ENCODE measurements at regions not wholly inside any gene's neighbourhood (a gene's known extent, or its start where the extent isn't known, plus 50 kb on each side); places are given as distances from the start of the nearest gene placed in this dataset.
A peak's percentile ranks its signal among the peaks of the same experiment; 100 is the strongest.
"Not testable (repeated sequence)": the region's sequence is repeated elsewhere in the genome, so short reads cannot be mapped to it uniquely, and the experiment has no call there.

DNA sequence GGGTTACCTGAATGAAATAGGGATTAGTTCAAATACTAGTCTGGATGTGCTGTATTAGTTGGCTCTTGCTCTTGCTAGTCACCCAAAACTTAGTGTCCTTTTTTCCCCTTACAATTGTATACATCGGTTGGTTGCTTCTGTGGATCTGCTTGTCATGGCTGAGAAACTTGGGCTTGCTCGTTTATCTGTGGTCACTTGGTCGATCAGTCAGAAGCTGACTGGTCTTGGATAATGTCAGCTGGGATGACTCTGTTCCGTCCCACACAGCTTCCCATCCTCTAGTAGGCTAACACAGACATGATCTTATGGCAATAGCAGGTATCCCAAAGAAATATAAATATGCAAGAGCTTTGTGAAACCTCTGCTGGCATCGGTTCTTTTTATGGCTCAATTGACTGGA, 807.4 kb downstream of the MAT2B start:
- no peak for DNase-seq

DNA sequence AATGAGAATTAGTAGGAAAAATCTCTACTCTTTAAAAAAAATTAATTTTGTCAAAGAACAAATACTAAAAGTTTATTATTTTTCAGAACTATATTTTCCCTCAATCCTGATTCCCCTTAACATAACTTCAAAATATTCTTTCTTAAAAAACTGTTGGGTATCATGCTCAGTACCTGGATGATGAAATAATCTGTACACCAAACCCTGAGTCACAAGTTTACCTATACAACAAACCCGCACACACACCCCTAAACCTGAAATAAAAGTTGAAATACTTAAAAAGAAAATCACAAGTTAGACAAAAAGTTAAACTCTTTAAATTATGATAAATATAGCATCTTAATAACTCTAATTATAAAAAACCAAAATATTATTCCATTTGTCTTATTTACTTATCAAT, 812.3 kb downstream of the MAT2B start:
- no peak for DNase-seq

DNA sequence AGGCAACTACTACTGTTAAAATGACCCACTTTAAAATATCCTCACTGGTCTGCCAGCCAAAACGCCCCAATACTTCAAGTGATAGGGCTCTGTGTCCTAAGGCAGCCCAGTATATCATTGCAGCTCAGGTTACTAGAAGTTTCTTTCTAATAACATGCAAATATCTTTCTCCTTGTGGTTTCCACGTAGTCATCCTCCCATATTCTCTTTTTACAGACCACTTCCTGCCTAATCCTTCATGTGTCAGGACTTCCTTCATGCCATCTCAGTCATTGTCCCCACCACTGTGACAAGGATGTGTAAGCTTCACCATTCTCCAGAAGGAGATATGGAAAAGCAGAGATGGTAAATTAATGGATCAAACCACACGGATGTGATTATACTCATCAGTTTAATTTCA, 813.7 kb downstream of the MAT2B start:
- DNase-seq = no peak

DNA sequence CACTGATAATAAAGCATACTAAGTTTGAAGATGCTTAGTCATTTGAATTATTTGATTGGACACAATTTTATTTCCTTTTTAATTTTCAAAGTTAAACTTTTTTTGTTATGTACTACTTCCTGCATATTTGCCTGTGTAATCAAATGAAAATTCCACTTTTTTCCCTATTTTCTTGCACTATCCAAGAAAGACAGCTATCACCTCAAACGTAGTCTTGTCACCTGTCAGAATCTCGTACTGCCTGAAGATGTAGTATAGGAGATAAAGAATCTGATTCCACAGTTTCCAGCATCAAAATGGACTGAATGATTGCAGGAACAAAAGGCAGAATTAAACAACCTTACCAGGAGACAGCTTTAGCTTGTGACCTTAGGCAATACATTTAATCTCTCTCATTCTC, 818.8 kb downstream of the MAT2B start:
- no peak for DNase-seq

DNA sequence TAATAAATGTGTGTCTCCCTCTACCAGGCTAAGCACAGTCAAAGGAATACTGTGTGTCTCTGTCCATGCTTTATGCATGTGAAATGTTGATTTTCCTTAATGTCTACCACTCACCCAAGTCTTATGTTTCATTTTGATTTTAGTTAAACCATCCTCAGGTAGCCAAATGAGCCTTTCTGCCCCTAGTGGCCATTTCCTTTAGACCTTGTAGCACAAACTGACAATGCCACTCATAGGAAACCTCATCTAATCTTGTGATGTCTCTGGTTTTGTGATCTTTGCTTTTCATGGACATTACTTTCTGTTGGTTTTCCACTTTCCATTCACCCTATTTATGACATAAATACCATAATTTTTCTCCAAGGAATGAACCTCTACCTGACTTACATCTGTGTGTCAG, 820.8 kb downstream of the MAT2B start:
- DNase-seq = no peak

DNA sequence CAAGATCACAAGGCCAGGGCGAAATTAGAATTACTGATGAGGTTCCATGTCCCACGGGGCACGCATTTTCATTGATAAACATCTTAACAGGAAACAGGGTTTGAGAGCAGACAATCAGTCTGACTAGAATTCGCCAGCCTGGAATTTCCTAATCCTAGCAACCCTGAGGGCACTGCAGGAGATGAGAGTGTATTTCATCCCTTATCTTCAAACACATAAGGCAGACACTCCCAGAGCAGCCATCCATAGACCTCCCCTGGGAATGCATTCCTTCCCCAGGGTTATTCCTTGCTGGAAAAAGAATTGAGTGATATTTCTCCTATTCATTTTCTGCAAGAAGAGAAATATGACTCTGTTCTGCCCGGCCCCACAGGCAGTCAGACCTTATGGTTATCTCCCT, 821.7 kb downstream of the MAT2B start:
- DNase-seq = not testable (repeated sequence)

DNA sequence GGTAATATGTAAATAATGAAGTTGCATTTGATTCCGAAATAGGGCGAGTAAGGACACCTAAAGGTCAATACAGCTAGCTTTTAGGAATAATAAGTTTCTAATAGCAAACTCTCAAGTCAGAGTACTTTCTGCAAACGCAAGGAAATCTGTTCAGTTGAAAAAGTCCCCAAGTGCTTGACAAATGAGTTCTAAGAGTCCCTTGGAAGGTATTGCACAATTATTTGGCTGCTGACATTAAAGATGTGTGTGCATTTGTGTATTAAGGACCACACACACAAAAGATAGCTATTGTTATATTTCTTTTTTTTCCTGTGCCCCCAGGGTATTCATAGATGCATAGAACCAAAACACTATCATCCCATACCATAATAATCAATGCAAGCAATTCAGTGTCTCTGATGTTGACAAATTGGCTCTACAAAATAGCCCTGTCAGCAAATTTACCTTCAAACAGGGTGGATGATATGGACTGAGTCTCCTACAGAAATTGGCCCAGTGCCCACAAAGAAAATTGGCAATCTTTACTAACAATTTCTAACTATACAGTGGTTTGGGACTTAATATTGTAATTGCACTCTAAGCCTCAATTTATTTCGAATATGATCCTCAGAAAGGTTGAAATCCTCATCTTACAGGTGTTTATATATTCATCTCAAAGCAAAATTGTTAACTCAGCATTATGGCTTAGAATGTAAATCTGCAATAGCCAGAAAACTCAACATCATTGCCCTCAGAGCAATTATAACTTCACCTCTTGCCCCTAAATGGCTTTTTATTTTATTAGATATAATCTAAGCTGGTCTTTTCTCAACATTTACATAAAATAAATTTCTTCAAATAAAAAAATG, 827.2 kb downstream of the MAT2B start:
- DNase-seq = no peak

DNA sequence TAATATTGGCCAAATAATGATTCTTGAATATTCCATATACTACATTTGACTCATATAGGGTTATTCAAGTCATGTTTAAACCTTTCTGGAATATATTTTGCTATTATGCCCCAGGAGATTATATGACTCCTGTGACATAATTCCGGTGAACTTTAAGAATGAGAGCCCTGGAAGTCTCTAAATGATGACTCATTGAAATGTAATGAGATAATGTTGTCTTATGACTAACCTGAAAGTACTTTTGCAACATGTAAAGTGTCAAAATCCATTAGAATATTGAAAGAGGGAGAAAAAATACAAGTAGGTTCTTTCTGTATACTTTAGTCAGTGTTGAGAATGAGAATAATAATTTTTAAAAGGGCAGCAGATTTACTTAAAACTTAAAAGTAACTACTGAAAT, 830.4 kb downstream of the MAT2B start:
- peak; percentile 78 for DNase-seq

DNA sequence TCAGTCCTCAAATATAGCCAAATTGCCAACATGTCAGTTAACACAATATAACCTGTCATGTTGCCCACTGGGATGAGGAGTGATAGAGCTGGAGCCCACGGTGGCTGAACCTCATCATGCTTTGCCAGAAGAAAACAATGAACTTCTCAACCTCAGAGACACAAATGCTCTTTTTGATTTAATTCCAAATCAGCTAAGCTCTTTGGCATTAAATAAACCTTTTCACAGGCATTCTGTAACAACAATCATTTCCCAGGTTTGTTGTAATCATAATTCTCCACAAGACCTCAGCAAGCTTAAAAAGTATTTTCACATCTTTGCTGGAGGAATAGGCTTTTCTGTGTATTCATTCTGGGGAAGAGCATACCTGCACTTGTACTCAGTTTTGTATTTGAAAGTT, 830.9 kb downstream of the MAT2B start:
- DNase-seq = no peak

DNA sequence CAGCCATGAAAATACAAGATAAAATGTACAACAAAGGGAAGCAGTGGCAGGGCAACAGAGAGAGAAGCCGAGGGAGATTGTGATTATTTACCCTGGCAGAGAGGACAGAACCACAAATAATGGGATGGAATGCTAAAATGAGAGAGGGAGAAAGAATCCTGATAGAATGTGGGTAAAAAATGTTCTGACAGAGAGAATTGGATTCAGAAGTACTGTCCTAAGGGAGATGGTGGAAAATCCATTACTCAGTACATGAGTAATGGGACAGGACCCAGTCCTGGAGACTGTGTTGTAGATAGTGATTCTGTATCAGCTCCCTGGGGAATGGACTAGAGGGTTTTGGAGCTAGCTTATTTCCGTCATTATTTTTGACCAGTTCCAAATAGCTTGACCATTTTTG, 831.5 kb downstream of the MAT2B start:
- peak; percentile 92 for DNase-seq

DNA sequence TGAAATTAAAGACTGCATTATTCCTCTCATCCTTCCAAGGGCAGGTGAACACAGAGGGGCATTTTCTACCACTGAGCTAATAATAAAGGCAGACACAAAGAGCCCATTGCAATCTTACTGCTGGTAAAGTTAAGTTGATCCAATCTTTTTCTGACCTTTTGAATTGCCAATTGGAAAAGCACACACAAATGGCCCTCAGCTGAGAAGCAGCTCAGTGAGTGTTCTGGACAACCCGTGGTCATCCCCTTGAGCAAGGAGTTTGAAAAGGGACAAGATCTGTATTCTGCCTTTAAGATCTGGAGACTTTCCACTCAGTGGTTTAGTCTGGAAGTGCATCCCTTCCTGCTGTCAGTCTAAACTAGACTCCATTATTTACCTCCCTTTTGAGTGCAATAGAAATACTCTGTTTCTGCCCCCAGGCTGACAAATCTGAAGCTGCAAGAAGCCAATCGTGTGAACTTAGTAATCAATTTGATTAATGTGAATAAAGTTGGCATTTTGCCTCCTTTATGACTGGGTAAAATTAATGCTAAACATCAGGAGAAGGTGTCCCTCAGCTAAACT, 835.7 kb downstream of the MAT2B start:
- DNase-seq = peak; percentile 11

DNA sequence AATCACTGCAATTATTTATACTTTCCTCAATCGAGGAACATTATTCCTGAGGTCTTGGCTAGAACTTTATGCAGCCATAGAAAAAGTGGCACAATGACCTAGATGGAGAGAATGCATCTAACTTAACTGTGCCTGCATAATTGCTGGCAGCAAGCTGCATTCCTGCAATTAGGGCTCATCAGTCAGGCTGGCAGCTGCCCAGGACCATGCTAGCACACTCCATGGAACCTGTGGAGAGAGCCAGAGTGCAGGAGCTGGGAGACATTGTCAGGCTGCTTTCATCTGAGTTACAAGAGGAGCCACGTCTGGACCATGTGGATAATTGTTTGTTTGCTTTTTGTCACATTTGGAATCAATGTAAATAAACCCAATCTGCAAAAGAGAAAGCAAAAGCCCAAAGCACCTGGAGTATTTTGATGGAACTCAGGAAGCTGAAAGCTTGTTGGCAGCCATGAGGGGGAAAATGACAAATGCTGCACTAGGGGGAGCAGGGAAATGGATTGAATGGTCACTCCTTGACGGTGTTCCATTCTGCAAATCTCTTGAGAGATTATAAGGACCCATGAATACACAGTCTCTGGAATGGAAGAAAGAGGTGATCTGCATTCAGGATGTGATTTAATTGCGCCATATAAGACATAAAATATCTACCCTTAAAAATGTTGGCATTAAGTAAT, 839.9 kb downstream of the MAT2B start:
- DNase-seq = peak; percentile 56

DNA sequence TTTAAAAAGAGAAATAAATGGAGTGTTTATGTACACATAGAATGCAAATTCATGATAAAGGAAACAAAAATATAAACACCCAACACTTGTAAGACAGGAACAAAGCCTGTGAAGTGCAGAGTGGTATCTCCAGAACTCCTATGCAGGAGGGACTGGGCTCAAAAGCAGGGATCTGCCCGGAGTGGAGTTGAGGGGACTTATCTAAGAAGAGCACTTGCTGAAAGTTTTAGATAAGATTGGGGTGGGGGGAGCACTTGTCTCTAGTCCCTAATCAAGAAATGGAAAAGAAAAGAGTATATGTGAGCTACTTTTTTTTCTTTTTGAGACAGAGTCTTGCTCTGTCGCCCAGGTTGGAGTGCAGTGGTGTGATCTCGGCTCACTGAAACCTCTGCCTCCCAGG, 840.4 kb downstream of the MAT2B start:
- no peak for DNase-seq

DNA sequence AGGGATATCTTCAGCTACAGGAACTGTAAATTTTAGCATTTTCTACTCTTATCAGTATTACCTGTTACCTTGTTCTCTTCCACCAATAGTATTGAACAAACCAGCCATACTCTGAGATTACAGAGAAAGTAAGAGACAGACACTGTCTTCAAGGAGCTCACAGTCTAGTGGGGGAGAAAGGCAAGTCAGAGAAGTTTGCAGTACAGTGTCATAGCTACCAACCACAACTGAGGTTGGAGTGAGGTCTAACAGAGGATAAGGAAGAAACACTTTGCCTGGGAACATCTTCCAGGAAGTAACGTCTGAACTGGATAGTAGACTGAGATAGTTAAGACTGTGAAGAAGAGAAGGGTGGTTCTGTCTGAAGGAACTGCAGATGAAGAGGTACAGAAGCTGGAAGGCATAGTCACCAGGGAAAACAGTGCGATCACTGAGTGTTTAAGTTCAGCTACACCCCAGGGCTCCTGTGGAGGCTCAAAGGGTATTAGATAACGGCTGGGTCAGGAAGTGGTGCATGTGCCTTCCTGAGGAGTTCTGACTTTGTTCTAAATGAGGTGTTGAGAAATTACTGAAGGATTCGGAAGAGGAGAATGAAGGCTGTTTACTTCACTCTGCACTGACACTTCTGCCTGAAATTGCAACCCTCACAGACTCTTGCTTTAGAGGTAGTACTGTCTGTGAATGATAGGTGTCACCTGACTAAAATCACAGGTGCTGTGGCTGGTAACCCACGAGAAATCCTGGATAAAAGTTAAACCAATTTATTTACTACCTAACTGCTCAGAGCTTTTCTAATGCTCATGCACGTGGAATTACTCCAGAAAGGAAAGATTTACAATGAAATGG, 841.6 kb downstream of the MAT2B start:
- no peak for DNase-seq

DNA sequence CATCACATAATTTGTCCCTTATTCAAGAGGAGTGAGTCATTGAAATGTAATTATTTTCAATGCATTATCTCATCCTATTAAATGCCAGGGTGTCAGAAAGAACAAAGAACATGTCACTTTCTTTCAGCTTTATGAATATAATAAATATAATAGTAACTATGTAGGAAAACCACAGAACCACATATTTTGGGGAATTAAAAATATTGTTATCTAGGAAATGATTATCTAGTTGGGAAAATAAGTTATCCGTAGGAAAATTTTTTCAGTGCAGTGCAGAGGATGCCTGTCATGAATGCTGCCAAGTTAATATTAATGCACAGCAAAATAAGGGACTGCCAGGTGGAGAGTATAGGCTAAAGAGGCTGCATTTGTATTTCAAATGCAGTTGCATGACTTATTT, 844.8 kb downstream of the MAT2B start:
- DNase-seq = no peak

DNA sequence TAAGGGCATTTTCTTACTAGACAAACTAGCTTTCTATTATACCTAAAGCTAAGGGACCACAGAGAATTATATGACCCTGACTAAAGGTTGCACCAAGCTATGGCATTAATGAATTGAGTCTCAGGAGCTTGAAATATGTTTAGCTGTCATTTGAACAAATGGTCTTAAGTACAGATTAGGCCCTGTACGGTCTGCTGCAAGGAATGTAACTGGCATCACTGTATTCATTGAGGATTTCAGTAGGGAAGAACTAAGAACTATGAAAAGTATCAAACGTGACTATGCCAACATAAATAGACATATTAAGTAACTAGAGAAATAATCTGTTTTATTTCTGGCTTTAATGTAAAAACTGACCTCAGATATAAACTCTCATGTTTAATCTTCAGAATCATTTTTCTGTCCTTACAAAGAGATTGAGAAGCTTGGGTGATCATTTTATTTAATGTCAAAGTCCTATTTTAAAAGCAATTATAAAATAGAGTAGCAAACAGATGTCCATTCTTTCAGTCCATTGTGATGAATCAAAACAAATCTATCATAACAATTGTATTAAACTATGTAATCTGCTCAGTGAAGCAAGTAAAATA, 845.9 kb downstream of the MAT2B start:
- DNase-seq = no peak

DNA sequence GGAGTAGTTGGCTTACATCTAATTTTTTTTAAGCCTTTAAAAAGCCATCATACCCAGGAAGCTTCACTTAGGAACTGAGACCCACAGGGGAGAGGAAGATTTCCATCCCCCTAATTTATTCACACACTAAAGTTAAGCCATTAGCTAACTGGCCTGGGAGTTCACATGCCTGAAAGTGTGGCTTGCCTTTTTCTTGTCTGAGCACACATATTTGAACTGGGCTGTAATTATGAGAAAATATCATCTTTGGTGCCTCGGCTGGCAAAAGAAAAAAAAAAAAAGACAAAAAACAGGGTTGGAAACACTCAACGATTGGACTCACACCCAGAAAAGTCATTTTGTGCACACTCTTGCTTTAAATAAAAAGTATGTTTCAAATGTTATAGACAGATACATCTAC, 847.3 kb downstream of the MAT2B start:
- no peak for DNase-seq

DNA sequence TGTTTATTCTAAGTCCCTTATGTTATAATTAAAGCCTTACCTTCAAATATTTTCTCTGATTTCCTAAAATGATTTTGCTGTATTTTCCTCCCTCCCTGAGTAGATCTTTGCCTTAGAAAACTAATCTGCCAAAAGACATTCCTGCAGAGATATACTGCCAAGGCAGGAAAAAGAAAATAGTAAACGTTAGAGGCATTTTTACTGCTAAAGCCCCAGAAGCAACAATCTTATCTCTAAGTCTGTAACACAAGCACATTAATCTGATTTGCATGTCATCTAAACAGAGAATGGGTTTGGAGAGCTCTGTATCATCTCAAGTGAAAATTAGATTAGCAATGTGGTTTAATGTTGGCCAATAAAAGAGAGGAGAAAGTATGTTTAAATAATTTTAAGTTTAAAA, 847.7 kb downstream of the MAT2B start:
- peak; percentile 37 for DNase-seq

DNA sequence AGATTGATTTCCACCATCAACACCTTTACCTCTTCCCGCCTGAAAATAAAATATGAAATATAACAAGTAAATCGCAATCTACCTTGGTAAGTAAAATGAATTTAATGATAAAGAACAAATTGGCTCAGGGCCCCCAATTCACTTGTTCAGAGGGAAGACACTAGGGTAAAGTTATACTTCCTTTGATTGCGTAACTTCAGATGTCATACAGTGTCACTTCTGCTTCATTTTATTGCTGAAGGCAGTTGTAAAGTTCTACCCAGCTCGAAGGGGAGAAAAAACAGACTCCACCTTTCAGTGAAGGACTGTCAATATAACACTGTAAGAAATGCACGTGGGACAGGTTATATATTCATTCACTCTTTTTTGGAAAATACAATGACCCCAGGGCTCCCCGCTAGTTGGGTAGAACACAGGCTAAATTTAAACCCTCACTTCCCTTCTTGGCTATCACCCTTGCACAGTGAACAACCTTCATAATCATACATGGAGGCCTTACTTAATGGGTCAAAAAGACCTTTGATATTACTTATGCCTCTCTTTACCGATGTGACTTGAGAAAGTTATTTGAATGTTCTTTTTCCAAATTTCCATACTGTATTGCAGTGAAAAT, 848.8 kb downstream of the MAT2B start:
- no peak for DNase-seq

DNA sequence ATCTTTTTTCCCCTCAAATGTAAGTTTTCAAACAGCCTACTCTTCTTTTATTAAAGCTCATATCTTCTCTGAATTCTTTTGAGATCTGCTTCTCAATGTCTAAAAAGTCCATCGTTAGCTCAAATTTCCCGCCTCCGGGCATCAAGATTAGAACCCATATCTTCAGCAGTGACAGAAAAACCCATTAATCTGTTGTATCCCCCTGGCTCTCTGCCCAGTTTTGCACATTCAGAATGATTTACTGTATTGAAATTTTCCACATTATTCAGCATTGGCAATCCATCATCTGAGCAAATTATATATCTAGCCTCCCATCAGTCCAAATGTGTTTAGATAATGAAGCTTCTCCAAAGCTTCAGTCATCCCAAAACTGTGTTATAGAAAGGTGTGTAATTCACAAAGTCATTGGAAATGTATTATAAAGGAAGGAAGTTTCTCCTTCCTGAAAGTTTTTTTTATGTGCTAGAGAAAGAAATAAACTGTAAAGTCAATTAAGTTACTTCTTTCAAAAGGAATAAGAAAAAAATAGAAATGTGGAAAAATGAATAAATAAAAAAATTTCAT, 849.9 kb downstream of the MAT2B start:
- DNase-seq = peak; percentile 17

DNA sequence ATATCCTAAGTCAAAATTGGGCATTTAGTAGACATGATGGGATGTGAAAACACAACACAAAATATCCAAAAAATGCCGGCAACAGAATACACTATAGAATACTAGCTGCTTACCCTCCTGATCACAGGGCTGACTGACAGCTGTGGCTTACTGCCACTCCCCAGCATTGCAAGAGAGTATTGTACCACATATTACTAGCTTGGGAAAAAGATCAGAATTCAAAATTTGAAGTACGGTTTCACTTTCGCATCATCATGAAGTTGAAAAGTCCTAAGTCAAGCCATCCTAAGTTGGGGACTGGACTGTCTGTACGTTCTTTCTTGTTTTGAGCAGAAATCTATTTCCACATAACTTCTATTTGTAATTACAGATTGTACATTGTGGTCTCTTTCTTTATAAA, 851.4 kb downstream of the MAT2B start:
- DNase-seq = no peak

DNA sequence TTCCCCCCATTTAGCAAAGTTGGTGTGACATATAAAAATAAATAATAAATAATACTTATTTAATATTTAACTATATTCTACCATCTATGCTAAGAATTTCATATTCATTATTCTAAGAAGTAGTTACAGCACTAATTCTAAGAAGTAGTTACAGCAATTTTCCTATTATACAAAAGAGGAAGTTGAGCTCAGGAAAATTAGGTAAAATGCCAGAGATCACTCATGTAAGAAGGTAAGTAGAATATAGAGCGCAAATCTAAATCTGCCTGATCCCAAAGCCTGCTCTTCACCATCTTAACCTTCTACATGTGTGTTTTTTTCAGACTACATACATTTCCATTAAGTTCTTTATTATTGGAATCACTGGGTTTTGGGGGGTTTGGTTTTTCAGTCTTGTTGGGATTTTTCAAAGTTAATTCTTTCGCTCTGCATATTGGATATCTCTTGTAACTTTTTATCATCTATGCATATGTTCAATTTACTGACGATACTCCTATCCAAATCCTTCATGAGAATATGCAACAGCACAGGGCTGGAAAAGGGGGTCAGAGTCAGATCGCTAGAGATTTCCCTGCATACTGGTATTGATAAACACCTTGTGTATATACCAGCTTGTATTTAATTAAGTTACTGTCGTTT, 852.1 kb downstream of the MAT2B start:
- no peak for DNase-seq
